B cell (primary cell): ENCODE measurements at regions not wholly inside any gene's neighbourhood (a gene's known extent, or its start where the extent isn't known, plus 50 kb on each side); places are given as distances from the start of the nearest gene placed in this dataset.

Source experiments
- ATAC-seq: fragments of 200-7000 bp; cut with Tn5 transposase; one replicate; pipeline ENCODE4 v1.10.0; 2021; ENCODE audit warnings: low read depth, mild to moderate bottlenecking, moderate number of reproducible peaks, moderate library complexity
- CTCF ChIA-PET: fragments of 350-600 bp; sonication (Branson Sonifier 250); formaldehyde crosslinking; loops from one replicate; lab custom pipeline; 2021; ENCODE audit warnings: antibody characterized with exemption, inconsistent platforms; lab: Charles Lee
- POLR2A ChIA-PET: fragments of 350-600 bp; sonication (Branson Sonifier 250); formaldehyde crosslinking; loops from one replicate; lab custom pipeline; 2021; ENCODE audit warnings: antibody characterized with exemption; lab: Charles Lee
- DNase-seq: peaks from one replicate; pipeline ENCODE4 v3.0.0; 2013
- H2AFZ ChIP-seq: 2 replicates; pipeline ENCODE4 v1.6.1; 2012; ENCODE audit warnings: mild to moderate bottlenecking, low read depth, low read length; ENCODE audit not compliant: insufficient read depth, poor library complexity, severe bottlenecking
- H3K27ac ChIP-seq, 2 donors: 1 replicate in 1 of 2; 2 replicates in 1 of 2; pipeline ENCODE4 v1.5.1; 2012 to 2013; ENCODE audit warnings: low read length in 2 of 2, mild to moderate bottlenecking in 2 of 2, moderate library complexity in 1 of 2
- H3K27me3 ChIP-seq, 4 experiments: fragments of 200-600 bp in 1 of 4; sonication (generic) in 1 of 4; replicated peaks in 1 of 4; 1 replicate in 2 of 4; 2 replicates in 2 of 4; pipeline versions ENCODE4 v1.6.1 to v1.7.0; 2013 to 2016; ENCODE audit warnings: low read length in 3 of 4, mild to moderate bottlenecking in 2 of 4, mixed read lengths in 1 of 4, moderate library complexity in 1 of 4; ENCODE audit not compliant: insufficient read depth in 4 of 4, control insufficient read depth in 3 of 4; ENCODE audit errors: control extremely low read depth in 1 of 4
- H3K36me3 ChIP-seq, 2 experiments: replicated peaks in 1 of 2; 1 replicate in 1 of 2; 2 replicates in 1 of 2; pipeline versions ENCODE4 v1.6.1 to v1.7.1; 2013; ENCODE audit warnings: low read length in 1 of 2; ENCODE audit not compliant: insufficient read depth in 2 of 2, control insufficient read depth in 1 of 2; ENCODE audit errors: control extremely low read depth in 1 of 2, extremely low read depth in 1 of 2
- H3K4me1 ChIP-seq, 2 donors: fragments of 200-600 bp in 1 of 2; sonication (generic) in 1 of 2; 1 replicate in 1 of 2; 2 replicates in 1 of 2; pipeline versions ENCODE4 v1.5.1 to v1.6.1; 2013 to 2017; ENCODE audit warnings: low read length in 2 of 2; ENCODE audit not compliant: control insufficient read depth in 2 of 2, insufficient read depth in 2 of 2
- H3K4me2 ChIP-seq: replicated peaks from 2 replicates; pipeline ENCODE3; 2012; ENCODE audit warnings: mild to moderate bottlenecking, low read depth, low read length; ENCODE audit not compliant: poor library complexity, severe bottlenecking
- H3K4me3 ChIP-seq, 5 experiments: fragments of 200-600 bp in 1 of 5; sonication (generic) in 1 of 5; 1 replicate in 3 of 5; 2 replicates in 2 of 5; pipeline versions ENCODE4 v1.5.1 to v1.7.0; 2011 to 2016; ENCODE audit warnings: low read length in 4 of 5, mild to moderate bottlenecking in 4 of 5, low read depth in 2 of 5, control low read depth in 1 of 5, moderate library complexity in 1 of 5; ENCODE audit not compliant: insufficient read depth in 1 of 5; ENCODE audit errors: control extremely low read depth in 1 of 5, extremely low read depth in 1 of 5
- H3K79me2 ChIP-seq: fragments of 200-600 bp; sonication (generic); one replicate; pipeline ENCODE4 v1.6.0; 2016; ENCODE audit warnings: low read length; ENCODE audit not compliant: control insufficient read depth, insufficient read depth
- H3K9ac ChIP-seq: fragments of 200-600 bp; sonication (generic); 2 replicates; pipeline ENCODE4 v1.6.1; 2017; ENCODE audit warnings: mild to moderate bottlenecking, low read length, moderate library complexity
- H3K9me3 ChIP-seq, 3 donors: one replicate each; pipeline versions ENCODE4 v1.6.1 to v1.7.1; 2013; ENCODE audit warnings: low read length in 2 of 3; ENCODE audit not compliant: control insufficient read depth in 2 of 3, insufficient read depth in 1 of 3; ENCODE audit errors: control extremely low read depth in 1 of 3
- H4K20me1 ChIP-seq: 2 replicates; pipeline ENCODE4 v1.6.0; 2012; ENCODE audit warnings: mild to moderate bottlenecking, low read length; ENCODE audit not compliant: insufficient read depth, control insufficient read depth, poor library complexity, severe bottlenecking
- H3K27ac Mint-ChIP-seq: one replicate; pipeline ENCODE4 v1.8.0; 2021; ENCODE audit warnings: mixed read lengths
- H3K27me3 Mint-ChIP-seq: one replicate; pipeline ENCODE4 v1.8.0; 2021; ENCODE audit warnings: mixed read lengths
- H3K4me1 Mint-ChIP-seq: one replicate; pipeline ENCODE4 v1.8.0; 2021; ENCODE audit warnings: mixed read lengths
- H3K4me3 Mint-ChIP-seq: one replicate; pipeline ENCODE4 v1.8.0; 2021; ENCODE audit warnings: mixed read lengths
- H3K9me3 Mint-ChIP-seq: one replicate; pipeline ENCODE4 v1.8.0; 2022; ENCODE audit warnings: mixed read lengths; ENCODE audit not compliant: insufficient read depth
- EZH2 ChIP-seq: IDR thresholded peaks from 2 replicates; pipeline ENCODE4 v1.6.1; 2012; ENCODE audit warnings: borderline replicate concordance, low read depth, mild to moderate bottlenecking, moderate library complexity, low read length; ENCODE audit not compliant: insufficient read depth, poor library complexity, severe bottlenecking
- WGBS: methylation state at CpG from one replicate; pipeline ENCODE4 v1.1.5; 2013; ENCODE audit warnings: missing lambda C conversion rate; ENCODE audit not compliant: insufficient coverage; 5-methylcytosine and 5-hydroxymethylcytosine counted together
- intact Hi-C: fragments of 100-400 bp; cut with micrococcal nuclease; formaldehyde crosslinking; loops from one replicate; pipeline ENCODE4 v1.10.0; 2022
- TF ChIP-seq, protein P1 (sequence below): fragments of 200-600 bp; IDR thresholded peaks from one replicate; pipeline ENCODE4 v1.8.0; 2022; ENCODE audit warnings: antibody characterized with exemption, mild to moderate bottlenecking

DNA sequence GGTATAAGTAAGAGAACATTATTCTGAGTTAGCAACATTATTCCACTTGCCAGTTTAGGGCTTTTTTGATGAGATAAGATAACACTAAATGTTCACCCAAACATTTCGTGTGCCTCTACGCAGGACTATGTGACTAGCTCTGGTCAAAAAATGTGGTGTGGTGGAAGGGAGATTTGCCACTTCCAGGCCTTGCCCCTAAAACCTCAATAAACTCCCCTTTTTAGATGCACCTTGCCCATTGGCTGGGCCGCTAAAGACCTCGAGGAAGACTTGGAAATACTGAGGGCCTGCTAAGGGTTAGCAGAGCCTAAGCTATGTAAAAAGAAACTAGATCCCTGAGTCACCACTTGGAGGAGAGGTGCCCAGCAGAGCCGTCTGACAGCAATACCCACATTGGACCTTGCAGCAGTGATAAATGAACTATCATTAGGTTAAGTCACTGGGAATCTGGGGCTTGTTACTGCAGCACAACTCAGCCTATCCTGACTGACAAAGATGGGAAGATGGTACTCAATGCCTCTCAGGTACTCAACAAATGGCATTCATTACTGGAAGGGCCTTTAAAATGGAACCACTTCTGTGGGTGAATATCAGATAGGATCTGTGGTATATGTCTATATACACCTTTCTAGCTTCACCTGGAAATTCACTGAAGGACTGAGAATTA lies 331.5 kb upstream of the TLE3 start:
- no peak overlapping the region for H2AFZ ChIP-seq
- H3K4me1 ChIP-seq = peaks cover 11 to 23% of the 10 kb centered on the region in 2 donors
- H3K9me3 Mint-ChIP-seq = peaks cover 2% of the 10 kb centered on the region
- no peak overlapping the region for H3K27ac ChIP-seq
- no peak overlapping the region for H3K4me2 ChIP-seq
- CTCF ChIA-PET = no interaction called here
- no peak for DNase-seq
- TF ChIP-seq, protein P1, sequence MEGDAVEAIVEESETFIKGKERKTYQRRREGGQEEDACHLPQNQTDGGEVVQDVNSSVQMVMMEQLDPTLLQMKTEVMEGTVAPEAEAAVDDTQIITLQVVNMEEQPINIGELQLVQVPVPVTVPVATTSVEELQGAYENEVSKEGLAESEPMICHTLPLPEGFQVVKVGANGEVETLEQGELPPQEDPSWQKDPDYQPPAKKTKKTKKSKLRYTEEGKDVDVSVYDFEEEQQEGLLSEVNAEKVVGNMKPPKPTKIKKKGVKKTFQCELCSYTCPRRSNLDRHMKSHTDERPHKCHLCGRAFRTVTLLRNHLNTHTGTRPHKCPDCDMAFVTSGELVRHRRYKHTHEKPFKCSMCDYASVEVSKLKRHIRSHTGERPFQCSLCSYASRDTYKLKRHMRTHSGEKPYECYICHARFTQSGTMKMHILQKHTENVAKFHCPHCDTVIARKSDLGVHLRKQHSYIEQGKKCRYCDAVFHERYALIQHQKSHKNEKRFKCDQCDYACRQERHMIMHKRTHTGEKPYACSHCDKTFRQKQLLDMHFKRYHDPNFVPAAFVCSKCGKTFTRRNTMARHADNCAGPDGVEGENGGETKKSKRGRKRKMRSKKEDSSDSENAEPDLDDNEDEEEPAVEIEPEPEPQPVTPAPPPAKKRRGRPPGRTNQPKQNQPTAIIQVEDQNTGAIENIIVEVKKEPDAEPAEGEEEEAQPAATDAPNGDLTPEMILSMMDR = no peak
- TF ChIP-seq EZH2 = no peak
- H3K4me3 ChIP-seq = no peak overlapping the region
- no peak overlapping the region for H3K27ac Mint-ChIP-seq
- no peak overlapping the region for H3K4me3 Mint-ChIP-seq
- no peaks in the 10 kb centered on the region for H3K27me3 Mint-ChIP-seq
- 100% methylated on average over 3 of the region's 5 CpGs for WGBS
- ATAC-seq = no peak
- H3K36me3 ChIP-seq = no peaks in the 10 kb centered on the region
- H4K20me1 ChIP-seq = no peaks in the 10 kb centered on the region
- POLR2A ChIA-PET = no interaction called here
- peaks cover 0 to 10% (median 8%) of the 10 kb centered on the region in 3 donors for H3K9me3 ChIP-seq
- H3K79me2 ChIP-seq = no peaks in the 10 kb centered on the region
- peaks cover 18% of the 10 kb centered on the region for H3K4me1 Mint-ChIP-seq
- H3K27me3 ChIP-seq = no peaks in the 10 kb centered on the region
- intact Hi-C loops = no loop called here
- no peak overlapping the region for H3K9ac ChIP-seq

DNA sequence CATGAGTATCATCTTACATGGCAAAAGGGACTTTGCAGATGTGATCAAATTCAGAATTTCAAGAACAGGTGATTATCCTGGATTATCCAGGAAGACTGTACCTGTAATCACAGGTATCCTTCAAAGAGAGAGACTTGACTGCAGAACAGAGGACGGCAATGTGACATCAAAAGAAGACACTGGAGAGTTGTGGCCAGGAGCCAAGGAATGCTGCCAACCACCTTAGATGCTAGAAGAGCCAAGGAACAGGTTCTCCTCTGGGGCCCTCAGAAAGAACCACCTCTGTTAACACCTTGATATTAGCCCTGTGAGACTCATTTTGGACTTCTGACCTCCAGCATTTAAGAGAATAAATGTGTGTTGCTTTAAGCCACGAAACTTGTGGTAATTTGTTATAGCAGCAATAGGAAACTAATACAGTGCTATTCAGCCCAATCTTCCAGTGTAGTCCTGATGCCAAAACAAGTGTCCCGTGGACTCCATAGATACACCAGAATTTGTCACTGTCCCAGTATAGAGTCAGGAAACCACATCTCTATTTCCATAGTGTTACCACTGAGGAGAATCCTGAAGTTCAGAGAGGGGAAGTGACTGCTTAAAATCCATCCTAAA lies 330.6 kb upstream of the TLE3 start:
- peaks cover 2% of the 10 kb centered on the region for H3K9me3 Mint-ChIP-seq
- POLR2A ChIA-PET = no interaction called here
- CTCF ChIA-PET = no interaction called here
- WGBS = 100% methylated on average over 3 of the region's 3 CpGs
- TF ChIP-seq EZH2 = no peak
- TF ChIP-seq, protein P1 = no peak
- H4K20me1 ChIP-seq = no peaks in the 10 kb centered on the region
- no peaks in the 10 kb centered on the region for H3K36me3 ChIP-seq
- no peak overlapping the region for H3K4me3 Mint-ChIP-seq
- intact Hi-C loops = no loop called here
- H3K27me3 ChIP-seq = peaks cover 0 to 4% (median 0%) of the 10 kb centered on the region in 4 experiments
- peaks cover 11 to 21% of the 10 kb centered on the region in 2 donors for H3K4me1 ChIP-seq
- H3K4me1 Mint-ChIP-seq = peaks cover 16% of the 10 kb centered on the region
- H3K4me3 ChIP-seq = no peak overlapping the region
- no peak overlapping the region for H3K9ac ChIP-seq
- DNase-seq (no peak), ATAC-seq (no peak)
- H2AFZ ChIP-seq = no peak overlapping the region
- H3K79me2 ChIP-seq = no peaks in the 10 kb centered on the region
- H3K27ac ChIP-seq = no peak overlapping the region
- H3K9me3 ChIP-seq = peaks cover 0 to 10% (median 8%) of the 10 kb centered on the region in 3 donors
- peaks cover 3% of the 10 kb centered on the region for H3K27me3 Mint-ChIP-seq
- no peak overlapping the region for H3K4me2 ChIP-seq
- no peak overlapping the region for H3K27ac Mint-ChIP-seq
